CD4-positive, alpha-beta T cell (primary cell): ENCODE measurements at regions not wholly inside any gene's neighbourhood (a gene's known extent, or its start where the extent isn't known, plus 50 kb on each side); places are given as distances from the start of the nearest gene placed in this dataset.

ENCODE experiments used
- ATAC-seq: fragments of 200-7000 bp; cut with Tn5 transposase; one replicate; pipeline ENCODE4 v1.10.0; 2022; ENCODE audit warnings: mild to moderate bottlenecking; ENCODE audit not compliant: poor library complexity
- CTCF ChIA-PET: fragments of 350-600 bp; sonication (Branson Sonifier 250); formaldehyde crosslinking; loops from one replicate; lab custom pipeline; 2021; ENCODE audit warnings: antibody characterized with exemption, inconsistent platforms; lab: Charles Lee
- POLR2A ChIA-PET: fragments of 350-600 bp; sonication (Branson Sonifier 250); formaldehyde crosslinking; loops from one replicate; lab custom pipeline; 2021; ENCODE audit warnings: antibody characterized with exemption, inconsistent platforms; lab: Charles Lee
- DNase-seq, 14 experiments: peaks; one replicate each; pipeline ENCODE4 v3.0.0-alpha.2; 2013 to 2020; ENCODE audit warnings: mixed read lengths in 2 of 14
- H3K27ac ChIP-seq, 2 donors: one replicate each; pipeline versions ENCODE4 v1.5.1 to v1.7.0; 2013; ENCODE audit warnings: low read length in 2 of 2, low read depth in 1 of 2, mild to moderate bottlenecking in 1 of 2
- H3K27me3 ChIP-seq, 2 experiments: 1 replicate in 1 of 2; 2 replicates in 1 of 2; pipeline versions ENCODE4 v1.6.1 to v1.7.0; 2013; ENCODE audit warnings: low read length in 2 of 2, control low read depth in 1 of 2, mild to moderate bottlenecking in 1 of 2, moderate library complexity in 1 of 2; ENCODE audit not compliant: insufficient read depth in 2 of 2, control insufficient read depth in 1 of 2
- H3K36me3 ChIP-seq: one replicate; pipeline ENCODE4 v1.6.1; 2013; ENCODE audit warnings: low read length, control low read depth; ENCODE audit not compliant: insufficient read depth
- H3K4me1 ChIP-seq: one replicate; pipeline ENCODE4 v1.6.1; 2013; ENCODE audit warnings: low read length, control low read depth; ENCODE audit not compliant: insufficient read depth
- H3K4me3 ChIP-seq: one replicate; pipeline ENCODE4 v1.5.1; 2013; ENCODE audit warnings: mild to moderate bottlenecking, low read length, moderate library complexity
- H3K9me3 ChIP-seq, 2 experiments: 1 replicate in 1 of 2; 2 replicates in 1 of 2; pipeline versions ENCODE4 v1.6.1 to v1.7.0; 2013; ENCODE audit warnings: low read length in 2 of 2, mild to moderate bottlenecking in 2 of 2, control low read depth in 1 of 2, moderate library complexity in 1 of 2; ENCODE audit not compliant: control insufficient read depth in 1 of 2, insufficient read depth in 1 of 2
- H3K27ac Mint-ChIP-seq: one replicate; pipeline ENCODE4 v1.8.0; 2020; ENCODE audit warnings: mixed read lengths
- H3K27me3 Mint-ChIP-seq: one replicate; pipeline ENCODE4 v1.8.0; 2021; ENCODE audit warnings: mixed read lengths
- H3K36me3 Mint-ChIP-seq: one replicate; pipeline ENCODE4 v1.8.0; 2021; ENCODE audit warnings: low read depth, mixed read lengths
- H3K4me1 Mint-ChIP-seq: one replicate; pipeline ENCODE4 v1.8.0; 2021; ENCODE audit warnings: low read depth, mixed read lengths
- H3K4me3 Mint-ChIP-seq: one replicate; pipeline ENCODE4 v1.8.0; 2020; ENCODE audit warnings: mild to moderate bottlenecking, mixed read lengths
- H3K9me3 Mint-ChIP-seq: one replicate; pipeline ENCODE4 v1.8.0; 2020; ENCODE audit warnings: mixed read lengths
- intact Hi-C, 2 experiments: fragments of 100-400 bp; cut with DNase I in 1 of 2; cut with micrococcal nuclease in 1 of 2; formaldehyde crosslinking; loops; one replicate each; pipeline versions ENCODE4 v1.15.1 to v1.9.0; 2023 to 2025; cut with DNase I, micrococcal nuclease
- TF ChIP-seq, protein P1 (sequence below): fragments of 200-600 bp; IDR thresholded peaks from one replicate; pipeline ENCODE4 v1.8.0; 2022; ENCODE audit warnings: antibody characterized with exemption, mild to moderate bottlenecking

DNA sequence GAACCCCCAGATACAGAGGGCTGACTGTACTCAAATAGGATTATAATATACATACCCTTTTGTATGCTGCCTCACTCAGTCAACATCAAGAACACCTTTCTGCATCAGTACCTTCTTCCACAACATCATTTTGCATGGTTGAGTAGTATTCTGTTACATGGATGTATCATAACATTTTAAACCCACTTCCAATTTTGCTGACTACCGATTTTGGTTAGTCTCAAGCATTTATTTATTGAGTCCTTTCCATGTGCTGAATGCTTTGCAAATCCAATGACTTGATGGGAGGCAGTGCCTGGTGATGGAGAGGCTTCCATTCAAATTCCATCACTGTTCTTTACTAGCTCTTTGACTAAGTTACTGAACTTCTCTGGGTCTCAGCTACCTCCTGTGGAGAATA, 182.0 kb upstream of the KLF4 start:
- TF ChIP-seq, protein P1, sequence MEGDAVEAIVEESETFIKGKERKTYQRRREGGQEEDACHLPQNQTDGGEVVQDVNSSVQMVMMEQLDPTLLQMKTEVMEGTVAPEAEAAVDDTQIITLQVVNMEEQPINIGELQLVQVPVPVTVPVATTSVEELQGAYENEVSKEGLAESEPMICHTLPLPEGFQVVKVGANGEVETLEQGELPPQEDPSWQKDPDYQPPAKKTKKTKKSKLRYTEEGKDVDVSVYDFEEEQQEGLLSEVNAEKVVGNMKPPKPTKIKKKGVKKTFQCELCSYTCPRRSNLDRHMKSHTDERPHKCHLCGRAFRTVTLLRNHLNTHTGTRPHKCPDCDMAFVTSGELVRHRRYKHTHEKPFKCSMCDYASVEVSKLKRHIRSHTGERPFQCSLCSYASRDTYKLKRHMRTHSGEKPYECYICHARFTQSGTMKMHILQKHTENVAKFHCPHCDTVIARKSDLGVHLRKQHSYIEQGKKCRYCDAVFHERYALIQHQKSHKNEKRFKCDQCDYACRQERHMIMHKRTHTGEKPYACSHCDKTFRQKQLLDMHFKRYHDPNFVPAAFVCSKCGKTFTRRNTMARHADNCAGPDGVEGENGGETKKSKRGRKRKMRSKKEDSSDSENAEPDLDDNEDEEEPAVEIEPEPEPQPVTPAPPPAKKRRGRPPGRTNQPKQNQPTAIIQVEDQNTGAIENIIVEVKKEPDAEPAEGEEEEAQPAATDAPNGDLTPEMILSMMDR, result no peak
- POLR2A ChIA-PET, result no interaction called here
- H3K27ac Mint-ChIP-seq, result no peak overlapping the region
- Histone ChIP-seq H3K4me1 (no peaks in the 10 kb centered on the region), H3K9me3 (no peaks in the 10 kb centered on the region), H3K27ac (no peak overlapping the region), H3K36me3 (no peaks in the 10 kb centered on the region), H3K4me3 (no peak overlapping the region), H3K27me3 (no peaks in the 10 kb centered on the region)
- no peaks in the 10 kb centered on the region for H3K36me3 Mint-ChIP-seq
- no peak for ATAC-seq
- CTCF ChIA-PET, result no interaction called here
- no peak for DNase-seq
- H3K4me3 Mint-ChIP-seq, result no peak overlapping the region
- H3K9me3 Mint-ChIP-seq, result no peaks in the 10 kb centered on the region
- intact Hi-C loops, result no loop called here
- peaks cover 8% of the 10 kb centered on the region for H3K27me3 Mint-ChIP-seq
- no peaks in the 10 kb centered on the region for H3K4me1 Mint-ChIP-seq

DNA sequence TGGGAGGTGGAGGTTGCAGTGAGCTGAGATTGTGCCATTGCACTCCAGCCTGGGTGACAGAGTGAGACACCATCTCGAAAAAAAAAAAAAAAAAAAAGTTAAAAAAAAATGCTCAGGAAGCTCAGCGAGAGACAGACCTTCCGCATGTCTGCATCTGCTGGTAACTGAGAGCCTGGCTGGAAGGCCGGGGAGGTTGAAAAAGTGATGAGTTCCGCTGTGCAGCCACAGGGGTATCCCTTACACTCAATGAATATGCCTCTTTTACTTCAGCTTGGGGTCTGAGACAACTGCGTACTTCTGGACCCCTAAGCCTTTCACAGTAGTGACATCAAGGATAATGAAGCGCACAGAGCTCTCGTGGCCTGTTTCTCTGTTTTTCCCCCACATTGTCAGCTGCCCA, 179.9 kb upstream of the KLF4 start:
- no peaks in the 10 kb centered on the region for H3K36me3 Mint-ChIP-seq
- TF ChIP-seq, protein P1, result no peak
- Histone ChIP-seq H3K4me3 (no peak overlapping the region), H3K36me3 (no peaks in the 10 kb centered on the region), H3K27me3 (no peaks in the 10 kb centered on the region), H3K27ac (no peak overlapping the region), H3K9me3 (no peaks in the 10 kb centered on the region), H3K4me1 (no peaks in the 10 kb centered on the region)
- H3K9me3 Mint-ChIP-seq, result no peaks in the 10 kb centered on the region
- ChIA-PET POLR2A (no interaction called here), CTCF (no interaction called here)
- intact Hi-C loops, result no loop called here
- H3K4me1 Mint-ChIP-seq, result no peaks in the 10 kb centered on the region
- H3K27ac Mint-ChIP-seq, result no peak overlapping the region
- ATAC-seq (no peak), DNase-seq (no peak)
- no peak overlapping the region for H3K4me3 Mint-ChIP-seq
- peaks cover 8% of the 10 kb centered on the region for H3K27me3 Mint-ChIP-seq

DNA sequence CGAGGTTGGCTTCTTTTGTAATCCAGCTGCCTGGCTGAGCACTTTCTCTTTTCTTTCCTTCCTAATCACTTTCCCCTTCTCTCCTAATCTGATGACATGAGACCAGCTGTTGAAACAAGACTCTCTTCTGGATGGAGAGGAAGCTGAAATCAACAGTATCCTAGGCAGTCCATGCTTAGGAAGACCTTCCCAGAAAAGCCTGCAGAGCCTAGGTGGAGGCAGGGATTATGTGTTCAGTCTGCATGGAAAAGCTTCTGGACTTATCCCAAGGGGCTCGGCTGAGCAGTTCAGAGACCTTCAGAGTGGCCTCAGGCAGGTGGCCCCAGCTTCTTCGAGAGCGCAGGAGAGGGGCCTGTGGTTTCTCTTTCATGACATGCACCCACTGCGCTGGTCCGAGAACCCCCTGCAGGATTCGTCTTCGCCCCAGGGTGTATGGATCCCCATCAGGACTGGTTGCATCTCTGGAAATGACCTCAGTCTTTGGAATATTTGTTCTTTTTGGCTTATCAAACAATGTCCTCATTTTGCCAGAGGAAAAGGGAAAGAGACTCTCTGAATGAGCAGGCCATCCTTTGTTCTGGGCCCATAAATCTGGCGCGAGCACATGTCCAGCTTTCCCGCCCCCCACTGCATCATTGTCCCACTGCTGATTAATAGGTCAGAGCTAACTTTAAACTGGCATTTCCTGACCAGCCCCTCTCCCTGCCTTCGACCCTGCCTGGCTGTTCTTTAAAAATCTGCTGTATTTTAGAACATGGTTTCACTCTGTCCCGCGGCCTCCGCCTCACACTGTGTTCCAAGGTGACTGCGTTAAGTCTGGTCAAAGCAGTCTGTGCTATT, 177.9 kb upstream of the KLF4 start:
- no peaks in the 10 kb centered on the region for H3K36me3 Mint-ChIP-seq
- H3K9me3 ChIP-seq, result no peaks in the 10 kb centered on the region
- no peaks in the 10 kb centered on the region for H3K4me1 ChIP-seq
- H3K27ac Mint-ChIP-seq, result no peak overlapping the region
- ATAC-seq (no peak), DNase-seq (no peak)
- peaks cover 8% of the 10 kb centered on the region for H3K27me3 Mint-ChIP-seq
- ChIA-PET POLR2A (no interaction called here), CTCF (no interaction called here)
- intact Hi-C loops, result no loop called here
- H3K27me3 ChIP-seq, result no peaks in the 10 kb centered on the region
- no peaks in the 10 kb centered on the region for H3K36me3 ChIP-seq
- H3K4me3 ChIP-seq, result no peak overlapping the region
- H3K27ac ChIP-seq, result no peak overlapping the region
- TF ChIP-seq, protein P1, result no peak
- H3K4me1 Mint-ChIP-seq, result no peaks in the 10 kb centered on the region
- no peaks in the 10 kb centered on the region for H3K9me3 Mint-ChIP-seq
- no peak overlapping the region for H3K4me3 Mint-ChIP-seq
